ENCODE measurements at regions not wholly inside any gene's neighbourhood (a gene's known extent, or its start where the extent isn't known, plus 50 kb on each side); places are given as distances from the start of the nearest gene placed in this dataset.

- TF ChIP-seq CTCF (conservative IDR thresholded peaks at IDR 0.05; ENCODE audit: low read length) = no peak
- TF ChIP-seq EZH2phosphoT487 (IDR thresholded peaks at IDR 0.05; ENCODE audit: borderline replicate concordance, low read depth, low read length) = no peak
Observed at GRCh38 chr12:19802915-19803314, 363.6 kb downstream of the AEBP2 start.
